A673 (cell line): ENCODE measurements at regions not wholly inside any gene's neighbourhood (a gene's known extent, or its start where the extent isn't known, plus 50 kb on each side); places are given as distances from the start of the nearest gene placed in this dataset.

ENCODE experiments used
- EZH2 ChIP-seq: fragments of 200-600 bp; sonication (generic); IDR thresholded peaks from 2 replicates; pipeline ENCODE4 v1.6.1; 2017; ENCODE audit warnings: borderline replicate concordance, low read depth, mild to moderate bottlenecking, mixed read lengths, antibody characterized with exemption, low read length; ENCODE audit not compliant: poor library complexity, severe bottlenecking
- TF ChIP-seq, protein P1 (sequence below): fragments of 300-800, 200-600 bp; sonication (generic); conservative IDR thresholded peaks from 2 replicates; pipeline ENCODE4 v1.5.1; 2017; ENCODE audit warnings: low read depth, mild to moderate bottlenecking, antibody characterized with exemption, low read length, moderate library complexity, mixed read lengths

GRCh38 chr2:155115846-155116245 lies 417.4 kb downstream of the KCNJ3 start:
- TF ChIP-seq, protein P1, sequence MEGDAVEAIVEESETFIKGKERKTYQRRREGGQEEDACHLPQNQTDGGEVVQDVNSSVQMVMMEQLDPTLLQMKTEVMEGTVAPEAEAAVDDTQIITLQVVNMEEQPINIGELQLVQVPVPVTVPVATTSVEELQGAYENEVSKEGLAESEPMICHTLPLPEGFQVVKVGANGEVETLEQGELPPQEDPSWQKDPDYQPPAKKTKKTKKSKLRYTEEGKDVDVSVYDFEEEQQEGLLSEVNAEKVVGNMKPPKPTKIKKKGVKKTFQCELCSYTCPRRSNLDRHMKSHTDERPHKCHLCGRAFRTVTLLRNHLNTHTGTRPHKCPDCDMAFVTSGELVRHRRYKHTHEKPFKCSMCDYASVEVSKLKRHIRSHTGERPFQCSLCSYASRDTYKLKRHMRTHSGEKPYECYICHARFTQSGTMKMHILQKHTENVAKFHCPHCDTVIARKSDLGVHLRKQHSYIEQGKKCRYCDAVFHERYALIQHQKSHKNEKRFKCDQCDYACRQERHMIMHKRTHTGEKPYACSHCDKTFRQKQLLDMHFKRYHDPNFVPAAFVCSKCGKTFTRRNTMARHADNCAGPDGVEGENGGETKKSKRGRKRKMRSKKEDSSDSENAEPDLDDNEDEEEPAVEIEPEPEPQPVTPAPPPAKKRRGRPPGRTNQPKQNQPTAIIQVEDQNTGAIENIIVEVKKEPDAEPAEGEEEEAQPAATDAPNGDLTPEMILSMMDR = no peak
- TF ChIP-seq EZH2 = no peak
